ENCODE measurements at regions not wholly inside any gene's neighbourhood (a gene's known extent, or its start where the extent isn't known, plus 50 kb on each side); places are given as distances from the start of the nearest gene placed in this dataset.
"Not testable (repeated sequence)": the region's sequence is repeated elsewhere in the genome, so short reads cannot be mapped to it uniquely, and the experiment has no call there.

- not testable (repeated sequence) for DNase-seq
These were observed 218.0 kb downstream of the HS3ST3B1 start for GRCh38 chr17:14518919-14519318.

- DNase-seq, result no peak
These were observed 214.1 kb downstream of the HS3ST3B1 start for GRCh38 chr17:14514973-14515372.

GRCh38 chr17:14513835-14514234 is 213.0 kb downstream of the HS3ST3B1 start:
- DNase-seq, result no peak

- DNase-seq, result no peak
These were observed 209.3 kb downstream of the HS3ST3B1 start for GRCh38 chr17:14510136-14510535.

GRCh38 chr17:14508156-14508555 is 207.3 kb downstream of the HS3ST3B1 start:
- no peak for DNase-seq

- DNase-seq, result no peak
These were observed 205.5 kb downstream of the HS3ST3B1 start for GRCh38 chr17:14506364-14506763.

GRCh38 chr17:14505606-14506005 is 204.7 kb downstream of the HS3ST3B1 start:
- DNase-seq, result no peak

- no peak for DNase-seq
These were observed 199.1 kb downstream of the HS3ST3B1 start for GRCh38 chr17:14499976-14500375.

- no peak for DNase-seq
These were observed 197.9 kb downstream of the HS3ST3B1 start for GRCh38 chr17:14498812-14499211.

- DNase-seq, result no peak
These were observed 193.3 kb downstream of the HS3ST3B1 start for GRCh38 chr17:14494161-14494560.

- no peak for DNase-seq
These were observed 189.1 kb downstream of the HS3ST3B1 start for GRCh38 chr17:14489986-14490385.

GRCh38 chr17:14488958-14489550 is 188.2 kb downstream of the HS3ST3B1 start:
- DNase-seq, result no peak

GRCh38 chr17:14487068-14487467 is 186.2 kb downstream of the HS3ST3B1 start:
- no peak for DNase-seq

- no peak for DNase-seq
These were observed 181.8 kb downstream of the HS3ST3B1 start for GRCh38 chr17:14482715-14483114.

GRCh38 chr17:14481664-14482063 is 180.8 kb downstream of the HS3ST3B1 start:
- no peak for DNase-seq

- no peak for DNase-seq
These were observed 173.7 kb downstream of the HS3ST3B1 start for GRCh38 chr17:14474591-14474990.

- no peak for DNase-seq
These were observed 170.2 kb downstream of the HS3ST3B1 start for GRCh38 chr17:14471052-14471451.

- no peak for DNase-seq
These were observed 169.5 kb downstream of the HS3ST3B1 start for GRCh38 chr17:14470417-14470816.

GRCh38 chr17:14469971-14470370 is 169.1 kb downstream of the HS3ST3B1 start:
- no peak for DNase-seq

- no peak for DNase-seq
These were observed 168.0 kb downstream of the HS3ST3B1 start for GRCh38 chr17:14468858-14469257.

- DNase-seq, result no peak
These were observed 160.3 kb downstream of the HS3ST3B1 start for GRCh38 chr17:14461227-14461548.

- DNase-seq, result no peak
These were observed 159.8 kb downstream of the HS3ST3B1 start for GRCh38 chr17:14460516-14461226.

GRCh38 chr17:14459955-14460354 is 159.1 kb downstream of the HS3ST3B1 start:
- no peak for DNase-seq

GRCh38 chr17:14458724-14459123 is 157.8 kb downstream of the HS3ST3B1 start:
- no peak for DNase-seq

- DNase-seq, result no peak
These were observed 153.9 kb downstream of the HS3ST3B1 start for GRCh38 chr17:14454746-14455145.

Measured in activated CD8-positive, alpha-beta memory T cell treated with anti-CD3 and anti-CD28 coated beads for 24 hours (primary cell).